ENCODE measurements at regions not wholly inside any gene's neighbourhood (a gene's known extent, or its start where the extent isn't known, plus 50 kb on each side); places are given as distances from the start of the nearest gene placed in this dataset.

DNA sequence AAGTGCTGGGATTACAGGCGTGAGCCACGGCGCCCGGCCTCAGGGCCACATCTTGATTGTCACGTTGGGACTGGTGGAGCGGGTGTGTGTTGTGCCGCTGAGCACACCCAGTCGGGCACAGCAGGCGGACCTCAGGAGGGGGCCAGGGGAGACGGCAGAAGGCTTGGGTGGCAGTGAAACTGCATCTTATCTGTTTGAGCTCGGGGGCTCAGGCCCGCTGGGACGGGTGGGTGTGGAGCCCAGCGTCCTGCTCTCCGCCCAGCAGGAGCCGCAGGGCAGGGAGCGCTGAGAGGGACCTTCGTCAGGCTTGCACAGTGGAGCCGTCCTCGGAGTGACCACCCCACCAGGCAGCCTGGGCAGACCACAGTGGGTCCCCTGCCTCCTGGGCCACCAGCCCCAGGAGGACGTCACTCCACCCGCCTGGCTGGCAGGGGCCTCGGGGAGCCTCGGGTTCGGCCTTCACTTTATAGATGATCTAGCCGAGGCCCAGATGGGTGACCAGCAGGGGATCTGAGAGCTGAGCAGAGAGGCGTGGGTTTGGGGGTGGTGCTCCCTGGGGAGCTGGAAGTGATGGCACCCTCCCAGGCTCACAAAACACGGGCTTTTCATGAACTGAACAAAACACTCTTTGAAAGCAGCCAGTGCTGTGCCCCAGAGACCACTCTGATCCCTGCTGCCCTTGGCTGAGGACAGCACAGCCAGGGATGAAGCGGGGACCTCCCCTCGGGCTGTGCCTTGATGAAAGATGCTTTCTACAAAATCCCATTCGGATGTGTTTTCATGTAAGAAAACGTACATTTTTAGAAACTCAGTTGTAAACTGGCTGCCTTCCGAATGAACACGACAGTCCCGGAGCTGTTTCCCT, 181.1 kb downstream of the SEC14L1 start:
- no peak overlapping the region for H3K27ac ChIP-seq

DNA sequence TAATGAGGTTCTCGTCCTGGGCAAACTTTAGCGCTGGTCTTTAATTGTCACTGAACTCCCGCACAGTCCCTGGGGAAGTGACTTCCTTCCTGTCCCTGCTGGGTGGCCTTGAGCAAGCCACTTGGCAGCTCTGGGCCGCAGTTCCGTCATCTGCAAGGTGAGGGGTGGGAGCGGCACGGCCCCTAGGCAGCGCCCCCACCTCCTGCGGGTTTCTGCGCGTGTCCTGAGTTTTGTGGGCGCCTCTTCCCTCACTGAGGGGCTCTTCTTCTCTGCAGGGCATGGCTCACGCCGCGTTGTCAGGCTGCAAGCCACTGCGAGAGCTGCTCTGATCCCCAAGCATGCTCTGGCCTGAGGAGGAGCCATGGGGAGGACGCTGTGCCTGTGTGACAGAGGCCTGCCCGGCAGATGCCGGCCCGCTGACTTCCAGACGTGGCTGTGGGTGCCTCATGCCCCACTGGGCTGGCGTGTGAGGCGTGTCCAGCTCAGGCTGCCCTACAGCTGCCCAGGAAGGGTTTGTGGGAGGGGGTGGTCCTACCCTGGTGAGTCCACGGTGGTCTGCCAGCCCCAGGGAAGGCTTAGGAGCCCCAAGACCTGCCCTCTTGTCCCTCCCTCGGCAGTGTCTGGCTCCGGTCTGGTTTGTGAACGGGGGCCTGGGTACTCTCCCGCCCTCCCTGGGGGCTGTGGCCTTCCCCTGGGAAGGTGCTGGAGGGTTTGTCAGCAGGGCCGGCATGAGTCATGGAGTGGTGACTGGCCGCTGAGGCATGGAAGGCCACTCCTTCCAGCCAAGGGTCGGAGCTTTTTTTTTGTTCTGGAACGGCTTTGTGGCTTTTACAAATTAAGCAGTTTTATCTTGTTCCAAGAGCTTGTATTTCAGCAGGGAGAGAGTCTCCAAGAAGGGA, 182.0 kb downstream of the SEC14L1 start:
- no peak overlapping the region for H3K27ac ChIP-seq
- TF ChIP-seq, protein P1, sequence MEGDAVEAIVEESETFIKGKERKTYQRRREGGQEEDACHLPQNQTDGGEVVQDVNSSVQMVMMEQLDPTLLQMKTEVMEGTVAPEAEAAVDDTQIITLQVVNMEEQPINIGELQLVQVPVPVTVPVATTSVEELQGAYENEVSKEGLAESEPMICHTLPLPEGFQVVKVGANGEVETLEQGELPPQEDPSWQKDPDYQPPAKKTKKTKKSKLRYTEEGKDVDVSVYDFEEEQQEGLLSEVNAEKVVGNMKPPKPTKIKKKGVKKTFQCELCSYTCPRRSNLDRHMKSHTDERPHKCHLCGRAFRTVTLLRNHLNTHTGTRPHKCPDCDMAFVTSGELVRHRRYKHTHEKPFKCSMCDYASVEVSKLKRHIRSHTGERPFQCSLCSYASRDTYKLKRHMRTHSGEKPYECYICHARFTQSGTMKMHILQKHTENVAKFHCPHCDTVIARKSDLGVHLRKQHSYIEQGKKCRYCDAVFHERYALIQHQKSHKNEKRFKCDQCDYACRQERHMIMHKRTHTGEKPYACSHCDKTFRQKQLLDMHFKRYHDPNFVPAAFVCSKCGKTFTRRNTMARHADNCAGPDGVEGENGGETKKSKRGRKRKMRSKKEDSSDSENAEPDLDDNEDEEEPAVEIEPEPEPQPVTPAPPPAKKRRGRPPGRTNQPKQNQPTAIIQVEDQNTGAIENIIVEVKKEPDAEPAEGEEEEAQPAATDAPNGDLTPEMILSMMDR (IDR thresholded peaks at IDR 0.05), result no peak
- TF ChIP-seq ZFX (IDR thresholded peaks at IDR 0.05; ENCODE audit: borderline replicate concordance), result no peak

More for the DNA sequence above, 181.1 kb downstream of the SEC14L1 start:
- TF ChIP-seq ZFX (IDR thresholded peaks at IDR 0.05; ENCODE audit: borderline replicate concordance), result no peak
- TF ChIP-seq, protein P1 (IDR thresholded peaks at IDR 0.05), result no peak

DNA sequence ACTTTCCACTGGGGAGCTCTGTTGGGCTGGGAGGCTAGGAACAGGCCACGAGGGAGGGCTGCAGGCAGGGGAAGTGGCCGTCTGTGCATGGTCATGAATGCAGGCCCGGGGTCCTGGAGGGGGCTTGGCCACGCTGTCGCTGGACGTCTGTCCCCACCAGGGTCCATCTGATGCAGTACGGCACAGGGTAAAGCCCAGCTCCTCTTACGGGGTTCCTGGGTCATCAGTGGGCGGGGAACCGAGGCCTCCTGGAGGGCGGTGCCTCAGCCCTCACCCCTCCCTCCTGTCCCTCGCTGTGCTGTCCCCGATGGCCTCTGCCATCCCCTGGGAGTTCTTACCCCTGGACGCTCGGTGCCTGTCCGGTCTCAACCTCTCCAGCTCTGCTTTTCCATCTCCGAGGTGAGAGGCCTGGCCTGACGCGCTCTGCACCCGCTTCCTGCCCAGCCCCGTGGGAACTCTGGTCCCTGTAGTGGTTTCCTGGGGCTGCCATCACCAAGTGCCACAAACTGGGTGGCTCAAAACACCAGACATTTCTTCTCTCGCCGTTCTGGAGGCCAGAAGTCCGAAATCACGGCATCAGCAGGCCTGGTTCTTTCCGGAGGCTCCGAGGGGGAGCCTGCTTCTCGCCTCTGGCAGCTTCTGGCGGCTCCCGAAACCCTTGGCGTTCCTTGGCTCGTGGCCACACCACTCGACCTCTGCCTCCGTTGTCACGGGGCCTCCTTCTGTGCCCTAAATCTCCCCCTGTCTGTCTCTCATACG, 182.8 kb downstream of the SEC14L1 start:
- no peak for TF ChIP-seq ZFX (IDR thresholded peaks at IDR 0.05; ENCODE audit: borderline replicate concordance)
- TF ChIP-seq, protein P1 (IDR thresholded peaks at IDR 0.05), result no peak
- no peak overlapping the region for H3K27ac ChIP-seq

DNA sequence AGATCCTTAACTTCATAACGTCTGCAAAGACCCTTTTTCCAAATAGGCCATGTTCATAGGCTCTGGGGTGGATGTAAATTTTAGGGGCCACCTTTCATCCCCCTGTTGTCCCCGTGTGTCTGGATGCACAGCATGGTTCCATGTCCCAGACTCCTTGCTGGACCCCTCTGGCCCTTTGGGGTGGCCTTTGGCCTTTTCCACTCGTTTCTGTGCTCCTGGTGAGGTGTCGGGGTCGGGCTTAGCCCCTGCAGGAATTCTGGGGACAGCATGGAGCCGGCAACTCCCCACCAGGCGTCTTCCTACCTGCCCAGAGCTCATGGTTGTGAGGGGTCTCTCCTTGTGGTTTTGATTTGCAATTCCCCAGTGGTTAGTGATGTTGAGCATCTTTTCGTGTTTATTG, 183.5 kb downstream of the SEC14L1 start:
- H3K27ac ChIP-seq, result no peak overlapping the region
- TF ChIP-seq, protein P1 (IDR thresholded peaks at IDR 0.05), result no peak
- no peak for TF ChIP-seq ZFX (IDR thresholded peaks at IDR 0.05; ENCODE audit: borderline replicate concordance)

DNA sequence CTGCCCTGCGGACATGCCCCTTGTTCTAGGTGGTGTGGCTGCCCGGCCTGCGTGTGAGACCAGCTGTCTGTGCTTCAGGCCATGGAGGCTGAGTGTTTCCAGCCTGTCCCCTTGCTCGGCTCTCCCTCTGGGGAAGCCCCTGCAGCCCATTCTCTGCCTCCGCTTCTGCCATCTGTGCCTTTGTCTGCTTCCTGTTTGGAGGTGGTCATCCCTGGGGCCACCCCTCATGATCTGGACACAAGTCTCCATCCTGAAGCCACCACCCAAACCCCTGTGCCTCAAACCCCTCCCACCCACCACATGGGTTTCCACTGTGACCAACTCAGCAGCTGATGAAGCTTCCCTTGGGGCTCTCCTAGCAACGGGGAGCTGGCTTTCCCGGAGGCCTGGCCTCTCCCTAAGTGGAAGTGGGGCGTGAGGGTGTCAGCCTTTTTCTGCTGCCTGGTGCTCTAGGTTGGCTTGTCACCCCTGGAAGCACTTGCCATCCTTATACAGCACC, 184.9 kb downstream of the SEC14L1 start:
- H3K27ac ChIP-seq, result no peak overlapping the region
- TF ChIP-seq, protein P1 (IDR thresholded peaks at IDR 0.05), result no peak
- TF ChIP-seq ZFX (IDR thresholded peaks at IDR 0.05; ENCODE audit: borderline replicate concordance), result no peak

DNA sequence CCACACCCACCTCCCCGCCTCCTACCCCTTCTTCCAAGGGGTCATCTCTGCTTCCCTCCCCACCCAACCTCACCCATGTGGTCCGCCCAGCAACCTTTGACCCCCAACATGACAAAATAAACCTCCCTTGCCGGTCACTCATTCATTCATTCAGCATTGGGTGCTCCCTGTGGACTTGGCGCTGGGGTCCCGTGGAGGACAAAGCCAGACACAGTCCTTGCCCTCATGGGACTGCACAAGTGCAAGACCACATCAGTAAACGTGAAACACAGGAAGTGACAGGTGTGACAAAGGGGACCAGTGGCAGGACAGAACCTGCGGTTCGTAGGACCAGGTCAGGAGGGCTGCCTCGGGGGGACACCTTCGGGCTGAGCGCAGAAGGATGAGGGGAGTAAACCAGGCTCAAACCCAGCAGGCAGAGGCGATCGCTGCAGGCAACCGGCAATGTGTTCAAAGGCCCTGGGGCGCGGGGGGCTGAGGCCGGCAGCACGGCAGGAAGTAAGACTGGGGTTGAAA, 185.4 kb downstream of the SEC14L1 start:
- H3K27ac ChIP-seq, result no peak overlapping the region
- no peak for TF ChIP-seq ZFX (IDR thresholded peaks at IDR 0.05; ENCODE audit: borderline replicate concordance)
- TF ChIP-seq, protein P1 (IDR thresholded peaks at IDR 0.05), result no peak

Data from 22Rv1 (cell line).